ENCODE measurements at regions not wholly inside any gene's neighbourhood (a gene's known extent, or its start where the extent isn't known, plus 50 kb on each side); places are given as distances from the start of the nearest gene placed in this dataset.

- no peak for DNase-seq
- TF ChIP-seq POLR2A (IDR thresholded peaks at IDR 0.05) (no peak), CTCF (IDR thresholded peaks at IDR 0.05) (no peak)
- WGBS, 2 donors, result 90 to 94% methylated on average over 2 of the region's 2 CpGs
- H3K27ac ChIP-seq, result no peak overlapping the region
- H3K27me3 ChIP-seq, result no peaks in the 10 kb centered on the region
- no peak overlapping the region for H3K4me3 ChIP-seq (replicated peaks in 1 of 3)
- intact Hi-C loops (cut with DNase I), result no loop called here
- no peaks in the 10 kb centered on the region for H3K36me3 ChIP-seq
- no peaks in the 10 kb centered on the region for H3K9me3 ChIP-seq
- H3K4me1 ChIP-seq, result no peaks in the 10 kb centered on the region
Measured at GRCh38 chr13:63011996-63012395, 1596.3 kb upstream of the PCDH20 start.

- Histone ChIP-seq H3K36me3 (no peaks in the 10 kb centered on the region), H3K4me1 (no peaks in the 10 kb centered on the region), H3K9me3 (no peaks in the 10 kb centered on the region), H3K27me3 (no peaks in the 10 kb centered on the region), H3K27ac (no peak overlapping the region), H3K4me3 (replicated peaks in 1 of 3) (no peak overlapping the region)
- TF ChIP-seq POLR2A (IDR thresholded peaks at IDR 0.05), result no peak
- intact Hi-C loops (cut with DNase I), result no loop called here
- DNase-seq, result no peak
Measured at GRCh38 chr13:63010072-63010658, 1594.5 kb upstream of the PCDH20 start.

GRCh38 chr13:63005625-63006024 lies 1590.0 kb upstream of the PCDH20 start:
- Histone ChIP-seq H3K4me3 (replicated peaks in 1 of 3) (no peak overlapping the region), H3K4me1 (no peaks in the 10 kb centered on the region), H3K27me3 (no peaks in the 10 kb centered on the region), H3K27ac (no peak overlapping the region), H3K9me3 (no peaks in the 10 kb centered on the region), H3K36me3 (no peaks in the 10 kb centered on the region)
- no peak for DNase-seq
- no peak for TF ChIP-seq POLR2A (IDR thresholded peaks at IDR 0.05)
- no peak for TF ChIP-seq CTCF (IDR thresholded peaks at IDR 0.05)
- intact Hi-C loops (cut with DNase I), result no loop called here

- no peak for DNase-seq
Measured at GRCh38 chr13:62997696-62998095, 1582.0 kb upstream of the PCDH20 start.

GRCh38 chr13:62997038-62997599 lies 1581.5 kb upstream of the PCDH20 start:
- no peak for TF ChIP-seq CTCF (IDR thresholded peaks at IDR 0.05)
- no peak for TF ChIP-seq POLR2A (IDR thresholded peaks at IDR 0.05)
- 76 to 82% methylated on average over 2 of the region's 2 CpGs for WGBS, 2 donors
- intact Hi-C loops (cut with DNase I), result no loop called here
- Histone ChIP-seq H3K4me3 (replicated peaks in 1 of 3) (no peak overlapping the region), H3K27ac (no peak overlapping the region), H3K4me1 (no peaks in the 10 kb centered on the region), H3K36me3 (no peaks in the 10 kb centered on the region), H3K27me3 (no peaks in the 10 kb centered on the region), H3K9me3 (no peaks in the 10 kb centered on the region)
- DNase-seq, result no peak

More at GRCh38 chr13:62997696-62998095, 1582.0 kb upstream of the PCDH20 start:
- no peak overlapping the region for H3K4me3 ChIP-seq (replicated peaks in 1 of 3)
- no peaks in the 10 kb centered on the region for H3K27me3 ChIP-seq
- intact Hi-C loops (cut with DNase I), result no loop called here
- 75 to 88% methylated on average over 1 of the region's 1 CpG for WGBS, 2 donors
- no peaks in the 10 kb centered on the region for H3K4me1 ChIP-seq
- H3K27ac ChIP-seq, result no peak overlapping the region
- no peaks in the 10 kb centered on the region for H3K36me3 ChIP-seq
- TF ChIP-seq POLR2A (IDR thresholded peaks at IDR 0.05) (no peak), CTCF (IDR thresholded peaks at IDR 0.05) (no peak)
- no peaks in the 10 kb centered on the region for H3K9me3 ChIP-seq
